H9 (cell line): ENCODE measurements at regions not wholly inside any gene's neighbourhood (a gene's known extent, or its start where the extent isn't known, plus 50 kb on each side); places are given as distances from the start of the nearest gene placed in this dataset.

ENCODE experiments used
- DNase-seq: peaks from one replicate; pipeline ENCODE4 v3.0.0-alpha.2; 2017
- H2AFZ ChIP-seq: one replicate; pipeline ENCODE4 v1.6.1; 2013; ENCODE audit warnings: mild to moderate bottlenecking, low read length, control low read depth, moderate library complexity
- H2AK5ac ChIP-seq: 2 replicates; pipeline ENCODE4 v1.6.1; 2013; ENCODE audit warnings: low read length, control low read depth, mixed read lengths; ENCODE audit not compliant: insufficient read length
- H2BK120ac ChIP-seq: one replicate; pipeline ENCODE4 v1.6.1; 2013; ENCODE audit warnings: low read depth, mild to moderate bottlenecking, low read length, control low read depth, inconsistent platforms; ENCODE audit not compliant: poor library complexity, severe bottlenecking
- H2BK12ac ChIP-seq: 2 replicates; pipeline ENCODE4 v1.6.1; 2013; ENCODE audit warnings: low read length, control low read depth, mixed read lengths, low read depth; ENCODE audit not compliant: insufficient read length
- H2BK15ac ChIP-seq: 2 replicates; pipeline ENCODE4 v1.6.1; 2013; ENCODE audit warnings: low read depth, low read length, control low read depth
- H2BK20ac ChIP-seq: one replicate; pipeline ENCODE4 v1.6.1; 2013; ENCODE audit warnings: low read depth, mild to moderate bottlenecking, low read length, control low read depth, inconsistent platforms; ENCODE audit not compliant: poor library complexity, severe bottlenecking
- H2BK5ac ChIP-seq: 2 replicates; pipeline ENCODE4 v1.6.1; 2013; ENCODE audit warnings: low read length, control low read depth, mixed read lengths; ENCODE audit not compliant: insufficient read length
- H3K14ac ChIP-seq: 2 replicates; pipeline ENCODE4 v1.6.1; 2013; ENCODE audit warnings: low read length, control low read depth; ENCODE audit not compliant: insufficient read depth
- H3K18ac ChIP-seq: 2 replicates; pipeline ENCODE4 v1.6.1; 2013; ENCODE audit warnings: low read depth, mild to moderate bottlenecking, mixed read lengths, low read length, control low read depth; ENCODE audit not compliant: insufficient read length
- H3K23ac ChIP-seq: 2 replicates; pipeline ENCODE4 v1.6.1; 2013; ENCODE audit warnings: low read length, control low read depth, mixed read lengths, low read depth; ENCODE audit not compliant: insufficient read length
- H3K23me2 ChIP-seq: 2 replicates; pipeline ENCODE4 v1.6.1; 2013; ENCODE audit warnings: low read depth, mild to moderate bottlenecking, mixed read lengths, low read length, control low read depth; ENCODE audit not compliant: insufficient read length, poor library complexity, severe bottlenecking
- H3K27ac ChIP-seq: 2 replicates; pipeline ENCODE4 v1.5.1; 2013; ENCODE audit warnings: low read length, control low read depth, mixed read lengths, low read depth; ENCODE audit not compliant: insufficient read length
- H3K27me3 ChIP-seq: 2 replicates; pipeline ENCODE4 v1.6.1; 2013; ENCODE audit warnings: low read length, control low read depth, inconsistent platforms; ENCODE audit not compliant: insufficient read depth
- H3K4ac ChIP-seq: 2 replicates; pipeline ENCODE4 v1.6.1; 2013; ENCODE audit warnings: low read depth, mild to moderate bottlenecking, control low read depth, inconsistent platforms, low read length, moderate library complexity
- H3K4me1 ChIP-seq: 2 replicates; pipeline ENCODE4 v1.6.1; 2013; ENCODE audit warnings: low read length, control low read depth, inconsistent platforms; ENCODE audit not compliant: insufficient read depth
- H3K4me2 ChIP-seq: 2 replicates; pipeline ENCODE4 v1.6.1; 2013; ENCODE audit warnings: low read length, control low read depth, mixed read lengths; ENCODE audit not compliant: insufficient read length, insufficient read depth
- H3K56ac ChIP-seq: 2 replicates; pipeline ENCODE4 v1.6.1; 2013; ENCODE audit warnings: low read depth, mild to moderate bottlenecking, mixed read lengths, low read length, control low read depth; ENCODE audit not compliant: insufficient read length
- H3K79me1 ChIP-seq: 2 replicates; pipeline ENCODE4 v1.6.1; 2013; ENCODE audit warnings: low read depth, mild to moderate bottlenecking, moderate library complexity, low read length, control low read depth, inconsistent platforms; ENCODE audit not compliant: insufficient read depth, poor library complexity, severe bottlenecking
- H3K79me2 ChIP-seq: 2 replicates; pipeline ENCODE4 v1.6.1; 2013; ENCODE audit warnings: low read length, control low read depth, inconsistent platforms; ENCODE audit not compliant: insufficient read depth
- H3K9ac ChIP-seq: 2 replicates; pipeline ENCODE4 v1.6.1; 2013; ENCODE audit warnings: low read length, control low read depth, mixed read lengths; ENCODE audit not compliant: insufficient read length; ENCODE audit errors: extremely low read depth
- H3K9me3 ChIP-seq: one replicate; pipeline ENCODE4 v1.6.1; 2013; ENCODE audit warnings: low read depth, low read length, inconsistent platforms; ENCODE audit not compliant: control insufficient read depth
- H3T11ph ChIP-seq: one replicate; pipeline ENCODE4 v1.6.1; 2013; ENCODE audit warnings: mild to moderate bottlenecking, low read length, control low read depth, inconsistent platforms
- H4K20me1 ChIP-seq: one replicate; pipeline ENCODE4 v1.6.1; 2013; ENCODE audit not compliant: control insufficient read depth, insufficient read length, insufficient read depth
- H4K5ac ChIP-seq: 2 replicates; pipeline ENCODE4 v1.6.1; 2013; ENCODE audit warnings: low read depth, mild to moderate bottlenecking, mixed read lengths, low read length, control low read depth; ENCODE audit not compliant: insufficient read length
- H4K8ac ChIP-seq: replicated peaks from 2 replicates; pipeline ENCODE4 v1.6.1; 2013; ENCODE audit warnings: low read length, control low read depth, mixed read lengths, low read depth; ENCODE audit not compliant: insufficient read length
- H4K91ac ChIP-seq: 2 replicates; pipeline ENCODE4 v1.6.1; 2013; ENCODE audit warnings: low read depth, mild to moderate bottlenecking, moderate library complexity, mixed read lengths, low read length, control low read depth; ENCODE audit not compliant: insufficient read length
- H3K27ac Mint-ChIP-seq, 3 experiments: 2 replicates in 2 of 3; 3 replicates in 1 of 3; pipeline ENCODE4 v1.8.0; 2020 to 2021; ENCODE audit warnings: mixed read lengths in 3 of 3, mild to moderate bottlenecking in 1 of 3, moderate library complexity in 1 of 3
- H3K27me3 Mint-ChIP-seq: 2 replicates; pipeline ENCODE4 v1.8.0; 2021; ENCODE audit warnings: low read depth, mild to moderate bottlenecking, moderate library complexity, mixed read lengths
- H3K36me3 Mint-ChIP-seq, 3 experiments: 2 replicates in 2 of 3; 3 replicates in 1 of 3; pipeline ENCODE4 v1.8.0; 2020 to 2021; ENCODE audit warnings: low read depth in 3 of 3, mixed read lengths in 3 of 3; ENCODE audit not compliant: insufficient read depth in 1 of 3
- H3K4me1 Mint-ChIP-seq, 2 experiments: 2 replicates each; pipeline ENCODE4 v1.8.0; 2020; ENCODE audit warnings: mixed read lengths in 2 of 2
- H3K4me3 Mint-ChIP-seq, 2 experiments: 2 replicates in 1 of 2; 3 replicates in 1 of 2; pipeline ENCODE4 v1.8.0; 2020 to 2021; ENCODE audit warnings: mild to moderate bottlenecking in 2 of 2, mixed read lengths in 2 of 2, moderate library complexity in 1 of 2
- H3K9me3 Mint-ChIP-seq, 2 experiments: 2 replicates in 1 of 2; 3 replicates in 1 of 2; pipeline ENCODE4 v1.8.0; 2020; ENCODE audit warnings: mild to moderate bottlenecking in 2 of 2, mixed read lengths in 2 of 2, moderate library complexity in 1 of 2
- WGBS: extraction: QIAGEN DNeasy Blood & Tissue Kit; methylation state at CpG from one replicate; pipeline ENCODE4 v1.1.7; 2013; ENCODE audit warnings: missing lambda C conversion rate, low lambda C conversion rate, mixed read lengths; ENCODE audit not compliant: insufficient read length; ENCODE audit errors: extremely low coverage; 5-methylcytosine and 5-hydroxymethylcytosine counted together
- TF ChIP-seq, protein P1 (sequence below): fragments of 200-600 bp; sonication (generic); conservative IDR thresholded peaks from 3 replicates; pipeline ENCODE4 v1.8.0; 2021; ENCODE audit warnings: antibody characterized with exemption, mild to moderate bottlenecking

DNA sequence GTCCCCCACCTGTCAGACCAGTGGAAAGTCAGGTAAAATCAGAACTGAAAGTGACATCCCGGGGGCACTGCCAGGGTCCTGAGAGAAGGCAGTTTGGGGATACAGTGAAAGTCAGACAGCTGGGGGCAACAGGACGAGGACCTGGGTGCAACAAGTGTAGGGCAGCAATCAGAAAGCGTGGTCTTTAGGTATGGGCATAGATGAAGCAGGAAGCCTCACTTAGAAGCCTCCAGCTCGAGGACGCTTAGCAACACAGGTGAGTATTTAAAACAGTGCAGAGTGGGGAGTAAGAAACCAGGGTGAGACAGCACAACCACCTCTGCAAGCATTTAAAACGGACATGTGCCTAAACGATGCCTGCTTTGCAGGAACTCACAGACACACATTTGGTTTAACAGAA, 64.6 kb upstream of the POU2AF1 start:
- H3K23me2 ChIP-seq, result no peaks in the 10 kb centered on the region

More for the DNA sequence above, 64.6 kb upstream of the POU2AF1 start:
- peaks cover 14 to 15% of the 10 kb centered on the region in 2 experiments for H3K4me1 Mint-ChIP-seq
- no peak overlapping the region for H2BK20ac ChIP-seq
- no peaks in the 10 kb centered on the region for H3K9me3 Mint-ChIP-seq
- H3K18ac ChIP-seq, result no peak overlapping the region
- H3K56ac ChIP-seq, result no peak overlapping the region
- TF ChIP-seq, protein P1, sequence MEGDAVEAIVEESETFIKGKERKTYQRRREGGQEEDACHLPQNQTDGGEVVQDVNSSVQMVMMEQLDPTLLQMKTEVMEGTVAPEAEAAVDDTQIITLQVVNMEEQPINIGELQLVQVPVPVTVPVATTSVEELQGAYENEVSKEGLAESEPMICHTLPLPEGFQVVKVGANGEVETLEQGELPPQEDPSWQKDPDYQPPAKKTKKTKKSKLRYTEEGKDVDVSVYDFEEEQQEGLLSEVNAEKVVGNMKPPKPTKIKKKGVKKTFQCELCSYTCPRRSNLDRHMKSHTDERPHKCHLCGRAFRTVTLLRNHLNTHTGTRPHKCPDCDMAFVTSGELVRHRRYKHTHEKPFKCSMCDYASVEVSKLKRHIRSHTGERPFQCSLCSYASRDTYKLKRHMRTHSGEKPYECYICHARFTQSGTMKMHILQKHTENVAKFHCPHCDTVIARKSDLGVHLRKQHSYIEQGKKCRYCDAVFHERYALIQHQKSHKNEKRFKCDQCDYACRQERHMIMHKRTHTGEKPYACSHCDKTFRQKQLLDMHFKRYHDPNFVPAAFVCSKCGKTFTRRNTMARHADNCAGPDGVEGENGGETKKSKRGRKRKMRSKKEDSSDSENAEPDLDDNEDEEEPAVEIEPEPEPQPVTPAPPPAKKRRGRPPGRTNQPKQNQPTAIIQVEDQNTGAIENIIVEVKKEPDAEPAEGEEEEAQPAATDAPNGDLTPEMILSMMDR, result no peak
- H3K23ac ChIP-seq, result no peak overlapping the region
- H3K4ac ChIP-seq, result no peak overlapping the region
- H3K4me2 ChIP-seq, result no peak overlapping the region
- no peak overlapping the region; a peak in 1 of 7 replicates for H3K27ac Mint-ChIP-seq
- no peaks in the 10 kb centered on the region for H4K20me1 ChIP-seq
- H3K14ac ChIP-seq, result no peak overlapping the region
- H3K79me2 ChIP-seq, result no peaks in the 10 kb centered on the region
- no peak overlapping the region for H2AFZ ChIP-seq
- no peak for DNase-seq
- H3T11ph ChIP-seq, result no peak overlapping the region
- no peak overlapping the region for H2BK15ac ChIP-seq
- no peak overlapping the region for H2BK120ac ChIP-seq
- no peak overlapping the region for H4K5ac ChIP-seq
- no peak overlapping the region for H3K4me3 Mint-ChIP-seq
- no peaks in the 10 kb centered on the region for H3K27me3 ChIP-seq
- no peak overlapping the region for H2BK12ac ChIP-seq
- no peaks in the 10 kb centered on the region for H3K79me1 ChIP-seq
- H3K36me3 Mint-ChIP-seq, result no peaks in the 10 kb centered on the region
- no peak overlapping the region for H2BK5ac ChIP-seq
- H3K27me3 Mint-ChIP-seq, result peaks cover 4% of the 10 kb centered on the region
- H3K4me1 ChIP-seq, result no peaks in the 10 kb centered on the region
- H2AK5ac ChIP-seq, result no peak overlapping the region
- H3K9ac ChIP-seq, result no peak overlapping the region
- H3K9me3 ChIP-seq, result no peaks in the 10 kb centered on the region
- WGBS, result no CpG with 5 or more reads among the region's 7 CpGs
- H4K91ac ChIP-seq, result no peak overlapping the region
- H4K8ac ChIP-seq, result no peak overlapping the region
- H3K27ac ChIP-seq, result no peak overlapping the region
